Limb (tissue), 2 donors: ENCODE measurements at regions not wholly inside any gene's neighbourhood (a gene's known extent, or its start where the extent isn't known, plus 50 kb on each side); places are given as distances from the start of the nearest gene placed in this dataset.
"Not testable (repeated sequence)": the region's sequence is repeated elsewhere in the genome, so short reads cannot be mapped to it uniquely, and the experiment has no call there.

Experiments
- DNase-seq, 2 donors: peaks; one replicate each; pipeline ENCODE4 v3.0.0-alpha.2; 2016; ENCODE audit errors: extremely low spot score in 2 of 2

- DNase-seq = no peak
Measured at GRCh38 chr15:69601711-69602504, 149.3 kb downstream of the RPLP1 start.

DNA sequence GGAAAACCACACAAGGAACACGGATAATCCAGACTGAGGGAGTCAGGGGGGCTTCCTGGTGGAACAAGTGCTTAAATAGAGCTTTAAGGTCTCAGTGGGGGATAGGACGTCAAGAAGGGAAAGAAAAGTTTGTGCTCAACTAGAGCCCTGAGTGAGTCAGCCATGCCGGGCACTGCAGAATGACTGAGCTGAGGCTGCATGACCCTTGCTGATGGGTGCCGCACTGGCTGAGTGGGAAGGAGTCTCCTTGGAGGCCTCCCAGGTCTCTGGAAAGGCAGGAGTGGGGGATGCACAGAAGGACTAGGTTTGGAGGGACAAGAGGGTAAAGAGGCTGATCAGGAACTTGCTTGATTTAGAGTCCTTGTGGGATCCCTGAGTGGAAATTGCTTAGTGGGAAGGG lies 150.3 kb downstream of the RPLP1 start:
- DNase-seq = no peak

GRCh38 chr15:69603369-69604071 lies 150.9 kb downstream of the RPLP1 start:
- DNase-seq = no peak

DNA sequence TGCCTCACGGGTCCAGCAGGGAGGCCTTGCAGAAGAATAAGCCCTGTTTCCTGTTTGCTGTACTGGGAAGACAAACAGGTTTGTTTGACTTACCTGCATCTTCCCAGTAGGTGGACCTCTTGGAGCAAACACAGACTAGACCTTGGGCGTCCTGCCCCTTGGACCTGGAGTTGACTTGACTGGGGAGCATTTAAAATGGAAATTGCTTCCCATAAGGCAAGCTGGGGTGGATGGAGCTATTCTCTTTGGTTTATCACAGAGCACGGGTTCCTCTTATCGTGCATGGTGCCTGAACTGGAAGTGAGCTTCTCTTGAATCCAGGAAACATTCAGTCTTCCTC lies 151.4 kb downstream of the RPLP1 start:
- DNase-seq = no peak

GRCh38 chr15:69606144-69606543 lies 153.5 kb downstream of the RPLP1 start:
- DNase-seq = no peak

- DNase-seq = no peak
Measured at GRCh38 chr15:69606921-69607500, 154.4 kb downstream of the RPLP1 start.

DNA sequence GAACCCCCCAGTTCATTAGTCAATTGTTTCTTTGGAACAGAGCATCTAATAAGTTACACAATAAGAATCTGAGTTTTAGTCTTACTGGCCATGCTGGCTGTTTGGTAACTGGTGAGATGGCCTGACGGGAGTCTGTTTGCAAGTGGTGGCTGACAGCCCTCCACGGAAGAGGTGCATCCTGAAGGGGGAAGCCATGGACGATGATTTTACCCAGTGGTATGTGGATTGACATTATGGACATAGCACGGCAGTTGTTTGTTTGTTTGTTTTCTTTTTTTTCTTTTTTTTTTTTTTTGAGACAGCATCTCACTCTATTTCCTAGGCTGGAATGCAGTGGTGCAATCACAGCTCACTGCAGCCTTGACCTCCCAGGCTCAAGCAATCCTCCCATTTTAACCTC lies 156.0 kb downstream of the RPLP1 start:
- DNase-seq = no peak

DNA sequence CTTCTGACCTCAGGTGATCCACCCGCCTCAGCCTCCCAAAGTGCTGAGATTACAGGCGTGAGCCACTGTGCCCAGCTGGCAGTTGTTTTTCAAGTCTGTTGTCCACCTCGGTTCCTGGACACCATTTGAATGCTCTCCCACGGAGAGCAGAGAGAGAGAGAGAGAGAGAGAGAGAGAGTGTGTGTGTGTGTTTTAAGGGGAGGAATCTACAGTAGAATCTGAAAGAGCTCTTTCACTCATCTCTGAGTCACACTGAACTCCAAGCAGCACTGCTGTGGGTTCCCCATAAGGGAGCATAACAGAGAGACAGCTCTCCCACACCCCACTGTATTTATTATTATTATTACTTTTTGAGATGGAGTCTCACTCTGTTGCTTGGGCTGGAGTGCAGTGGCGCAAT lies 156.6 kb downstream of the RPLP1 start:
- DNase-seq = no peak

DNA sequence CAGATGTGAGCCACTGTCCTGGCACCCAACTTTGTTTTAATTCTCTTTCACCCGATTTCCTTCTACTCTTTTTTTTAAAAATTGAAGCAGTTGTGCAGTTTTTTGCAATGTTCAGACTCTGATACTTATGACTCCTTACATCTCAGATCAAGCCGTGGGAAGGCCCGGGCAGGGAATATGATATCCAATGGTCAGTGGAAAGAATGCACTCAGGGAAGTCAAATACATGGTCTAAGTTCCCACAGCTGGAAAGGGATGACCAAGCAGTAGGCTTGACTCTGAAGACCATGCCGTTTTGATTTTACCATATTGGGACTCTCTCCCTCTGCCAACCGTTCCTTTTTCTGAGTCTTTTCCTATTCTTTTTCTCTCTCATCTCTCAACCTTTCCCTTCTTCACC lies 157.2 kb downstream of the RPLP1 start:
- DNase-seq = no peak

GRCh38 chr15:69610277-69610676 lies 157.7 kb downstream of the RPLP1 start:
- DNase-seq = no peak

DNA sequence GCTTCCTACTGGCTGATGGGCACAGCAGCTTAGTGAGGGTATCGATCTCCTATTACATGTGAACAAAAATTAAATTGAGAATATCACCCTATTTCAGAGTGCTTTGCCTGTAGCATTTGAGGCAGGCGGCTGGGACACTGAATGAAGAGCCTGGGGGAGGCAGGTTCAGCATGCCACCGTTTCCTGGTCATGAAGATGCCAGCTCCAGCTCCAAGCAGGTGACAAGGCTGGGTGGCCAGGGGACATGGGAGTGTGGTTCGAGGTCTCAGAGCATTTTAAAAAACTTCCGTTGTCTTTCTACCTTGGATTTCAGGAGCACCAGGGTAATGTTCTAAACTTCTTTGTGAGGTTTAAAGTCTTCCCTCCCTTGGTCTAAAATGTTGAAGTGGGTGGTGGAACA lies 158.2 kb downstream of the RPLP1 start:
- no peak for DNase-seq

GRCh38 chr15:69612112-69612511 lies 159.5 kb downstream of the RPLP1 start:
- DNase-seq = no peak

DNA sequence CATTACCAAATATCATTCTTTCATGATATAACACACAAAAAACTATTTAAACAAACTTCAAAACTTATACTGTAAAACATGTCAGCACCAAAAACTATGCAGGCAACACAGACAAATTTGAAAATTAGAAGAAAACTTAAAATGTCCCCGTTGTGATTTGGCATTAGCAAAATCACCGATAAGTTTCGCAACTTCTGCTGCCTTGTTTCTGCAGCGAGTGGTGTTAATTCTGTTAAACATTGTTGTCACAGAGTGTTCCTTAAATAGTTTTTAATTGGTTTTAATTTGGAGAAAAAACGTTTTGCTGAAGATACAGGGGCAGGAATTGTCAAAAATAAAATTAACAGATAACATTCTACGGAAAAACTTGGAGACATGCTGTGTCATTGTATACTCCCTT lies 160.6 kb downstream of the RPLP1 start:
- DNase-seq = no peak

GRCh38 chr15:69613988-69614387 lies 161.4 kb downstream of the RPLP1 start:
- DNase-seq = no peak

DNA sequence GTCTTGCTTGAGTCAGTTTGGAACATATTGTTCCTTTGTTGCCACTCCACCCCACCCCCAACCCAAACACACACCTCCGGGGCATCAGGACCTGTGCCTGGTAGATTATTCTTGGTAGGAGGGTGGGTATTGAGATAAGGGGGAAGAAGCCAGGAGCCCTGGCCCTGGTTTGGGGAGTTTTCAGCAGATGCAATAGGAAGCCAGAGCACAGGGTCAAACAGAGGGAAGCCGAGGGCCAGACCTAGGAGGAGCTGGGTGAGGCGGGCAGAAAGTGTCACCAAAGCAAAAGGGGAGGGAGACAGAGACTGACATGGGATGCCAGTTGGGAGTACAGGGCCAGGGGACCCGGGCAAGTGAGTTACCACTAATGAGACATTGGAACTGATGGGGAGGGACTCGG lies 163.1 kb downstream of the RPLP1 start:
- no peak for DNase-seq

- DNase-seq = no peak
Measured at GRCh38 chr15:69616558-69616957, 163.9 kb downstream of the RPLP1 start.

GRCh38 chr15:69617144-69617543 lies 164.5 kb downstream of the RPLP1 start:
- not testable (repeated sequence) for DNase-seq

GRCh38 chr15:69623392-69624154 lies 171.0 kb downstream of the RPLP1 start:
- DNase-seq = no peak

DNA sequence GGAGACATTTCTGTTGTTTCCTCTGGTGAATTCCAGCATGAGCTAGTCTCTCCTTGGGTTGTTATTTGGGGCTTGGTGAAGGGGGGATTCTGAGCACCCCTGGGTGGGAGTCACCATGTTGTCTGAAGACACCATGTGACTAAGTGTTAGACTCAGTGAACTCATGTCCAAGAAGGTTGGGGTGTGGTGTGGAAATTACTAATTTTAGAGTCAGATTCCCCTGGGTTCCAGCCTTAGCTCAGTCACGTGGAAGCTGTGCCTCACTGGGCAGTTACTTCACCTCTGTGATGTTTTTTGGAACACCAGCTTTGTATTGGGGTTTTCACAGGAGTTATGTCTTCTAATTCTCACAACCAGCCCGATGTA lies 171.5 kb downstream of the RPLP1 start:
- DNase-seq = no peak

- no peak for DNase-seq
Measured at GRCh38 chr15:69624816-69625215, 172.2 kb downstream of the RPLP1 start.

- DNase-seq = no peak
Measured at GRCh38 chr15:69625328-69625727, 172.7 kb downstream of the RPLP1 start.
